AG09309 (cell line): ENCODE measurements at regions not wholly inside any gene's neighbourhood (a gene's known extent, or its start where the extent isn't known, plus 50 kb on each side); places are given as distances from the start of the nearest gene placed in this dataset.
A peak's percentile ranks its signal among the peaks of the same experiment; 100 is the strongest.
"Not testable (repeated sequence)": the region's sequence is repeated elsewhere in the genome, so short reads cannot be mapped to it uniquely, and the experiment has no call there.

ENCODE experiments used
- DNase-seq: peaks from one replicate; pipeline ENCODE4 v3.0.0-alpha.2; 2010; ENCODE audit warnings: low read depth
- H3K4me3 ChIP-seq: 2 replicates; pipeline ENCODE4 v1.5.1; 2011; ENCODE audit warnings: mild to moderate bottlenecking, low read depth, low read length, moderate library complexity; ENCODE audit not compliant: control insufficient read depth
- CTCF ChIP-seq: IDR thresholded peaks from 2 replicates; pipeline ENCODE4 v1.5.1; 2011; ENCODE audit warnings: mild to moderate bottlenecking, low read depth, low read length, inconsistent platforms; ENCODE audit not compliant: insufficient read depth, control insufficient read depth; ENCODE audit errors: missing control alignments

- no peak for DNase-seq
These were observed 97.2 kb downstream of the OAT start for GRCh38 chr10:124321433-124322089.

GRCh38 chr10:124320778-124321432 lies 97.8 kb downstream of the OAT start:
- H3K4me3 ChIP-seq: no peak overlapping the region
- TF ChIP-seq CTCF: no peak
- no peak for DNase-seq

More at GRCh38 chr10:124321433-124322089, 97.2 kb downstream of the OAT start:
- H3K4me3 ChIP-seq: no peak overlapping the region
- no peak for TF ChIP-seq CTCF

GRCh38 chr10:124319926-124320391 lies 98.8 kb downstream of the OAT start:
- TF ChIP-seq CTCF: no peak
- peak; percentile 33 for DNase-seq
- no peak overlapping the region for H3K4me3 ChIP-seq

- DNase-seq, H3K4me3 ChIP-seq: not testable (repeated sequence)
These were observed 99.2 kb downstream of the OAT start for GRCh38 chr10:124319520-124319919.

- no peak for DNase-seq
- H3K4me3 ChIP-seq: no peak overlapping the region
- no peak for TF ChIP-seq CTCF
These were observed 99.9 kb downstream of the OAT start for GRCh38 chr10:124318811-124319210.

- no peak overlapping the region for H3K4me3 ChIP-seq
- no peak for DNase-seq
- TF ChIP-seq CTCF: no peak
These were observed 100.6 kb downstream of the OAT start for GRCh38 chr10:124318076-124318475.

- no peak overlapping the region for H3K4me3 ChIP-seq
- TF ChIP-seq CTCF: no peak
- no peak for DNase-seq
These were observed 102.4 kb downstream of the OAT start for GRCh38 chr10:124316326-124316725.
